ENCODE measurements at regions not wholly inside any gene's neighbourhood (a gene's known extent, or its start where the extent isn't known, plus 50 kb on each side); places are given as distances from the start of the nearest gene placed in this dataset.

DNA sequence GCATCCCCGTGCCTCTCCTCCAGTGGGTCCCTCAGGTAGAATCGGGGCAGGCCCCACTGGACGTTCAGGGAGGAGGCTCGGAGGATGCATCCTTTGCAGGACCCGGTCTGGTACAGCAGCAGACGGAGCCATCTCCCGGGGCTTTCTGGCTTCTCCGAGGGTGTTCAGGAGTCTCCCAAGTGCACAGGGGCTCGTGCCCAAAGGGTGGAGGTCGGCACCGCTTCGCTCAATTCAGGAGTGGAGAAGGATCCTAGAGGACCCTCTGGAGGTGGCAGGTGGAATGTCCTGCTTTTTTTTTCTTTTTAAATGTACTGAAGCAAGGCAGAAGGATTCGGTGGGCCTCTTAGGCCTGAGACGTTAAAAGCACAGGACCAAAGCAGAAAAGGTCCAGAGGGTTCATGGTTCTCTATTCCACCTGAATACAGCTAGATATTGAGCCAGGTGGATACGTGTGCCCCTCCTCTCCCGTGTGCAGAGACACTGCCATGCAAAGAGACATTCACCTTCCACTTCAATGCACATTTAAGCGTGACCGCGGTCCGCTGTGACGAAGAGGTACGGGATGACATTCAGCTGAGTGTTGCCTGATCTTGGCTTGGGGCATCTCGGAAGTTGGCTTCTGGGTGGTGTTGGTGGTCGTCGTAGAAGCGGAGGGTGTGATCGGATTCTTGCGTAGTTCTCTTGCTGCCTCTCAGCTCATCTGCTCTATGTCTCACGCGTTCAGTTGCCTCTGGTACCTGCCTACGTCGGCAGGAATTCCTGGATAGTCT lies 281.2 kb upstream of the AGTR2 start (continued):
- TF ChIP-seq, protein P1, sequence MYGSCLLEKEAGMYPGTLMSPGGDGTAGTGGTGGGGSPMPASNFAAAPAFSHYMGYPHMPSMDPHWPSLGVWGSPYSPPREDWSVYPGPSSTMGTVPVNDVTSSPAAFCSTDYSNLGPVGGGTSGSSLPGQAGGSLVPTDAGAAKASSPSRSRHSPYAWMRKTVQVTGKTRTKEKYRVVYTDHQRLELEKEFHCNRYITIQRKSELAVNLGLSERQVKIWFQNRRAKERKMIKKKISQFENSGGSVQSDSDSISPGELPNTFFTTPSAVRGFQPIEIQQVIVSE (CRISPR knock-in tag; IDR thresholded peaks at IDR 0.05; ENCODE audit: borderline replicate concordance): no peak
- TF ChIP-seq KAT7 (CRISPR knock-in tag; IDR thresholded peaks at IDR 0.05; ENCODE audit: borderline replicate concordance) (no peak), MXD4 (CRISPR knock-in tag; IDR thresholded peaks at IDR 0.05; ENCODE audit: borderline replicate concordance) (no peak), NFATC4 (CRISPR knock-in tag; IDR thresholded peaks at IDR 0.05) (no peak), TCF7 (CRISPR knock-in tag; IDR thresholded peaks at IDR 0.05; ENCODE audit: low read depth) (no peak), NR3C1 (CRISPR knock-in tag; conservative IDR thresholded peaks at IDR 0.05; ENCODE audit: low read depth) (no peak), JUN (CRISPR knock-in tag; IDR thresholded peaks at IDR 0.05) (no peak), NR2C2 (CRISPR knock-in tag; IDR thresholded peaks at IDR 0.05) (no peak)
- TF ChIP-seq, protein P2, sequence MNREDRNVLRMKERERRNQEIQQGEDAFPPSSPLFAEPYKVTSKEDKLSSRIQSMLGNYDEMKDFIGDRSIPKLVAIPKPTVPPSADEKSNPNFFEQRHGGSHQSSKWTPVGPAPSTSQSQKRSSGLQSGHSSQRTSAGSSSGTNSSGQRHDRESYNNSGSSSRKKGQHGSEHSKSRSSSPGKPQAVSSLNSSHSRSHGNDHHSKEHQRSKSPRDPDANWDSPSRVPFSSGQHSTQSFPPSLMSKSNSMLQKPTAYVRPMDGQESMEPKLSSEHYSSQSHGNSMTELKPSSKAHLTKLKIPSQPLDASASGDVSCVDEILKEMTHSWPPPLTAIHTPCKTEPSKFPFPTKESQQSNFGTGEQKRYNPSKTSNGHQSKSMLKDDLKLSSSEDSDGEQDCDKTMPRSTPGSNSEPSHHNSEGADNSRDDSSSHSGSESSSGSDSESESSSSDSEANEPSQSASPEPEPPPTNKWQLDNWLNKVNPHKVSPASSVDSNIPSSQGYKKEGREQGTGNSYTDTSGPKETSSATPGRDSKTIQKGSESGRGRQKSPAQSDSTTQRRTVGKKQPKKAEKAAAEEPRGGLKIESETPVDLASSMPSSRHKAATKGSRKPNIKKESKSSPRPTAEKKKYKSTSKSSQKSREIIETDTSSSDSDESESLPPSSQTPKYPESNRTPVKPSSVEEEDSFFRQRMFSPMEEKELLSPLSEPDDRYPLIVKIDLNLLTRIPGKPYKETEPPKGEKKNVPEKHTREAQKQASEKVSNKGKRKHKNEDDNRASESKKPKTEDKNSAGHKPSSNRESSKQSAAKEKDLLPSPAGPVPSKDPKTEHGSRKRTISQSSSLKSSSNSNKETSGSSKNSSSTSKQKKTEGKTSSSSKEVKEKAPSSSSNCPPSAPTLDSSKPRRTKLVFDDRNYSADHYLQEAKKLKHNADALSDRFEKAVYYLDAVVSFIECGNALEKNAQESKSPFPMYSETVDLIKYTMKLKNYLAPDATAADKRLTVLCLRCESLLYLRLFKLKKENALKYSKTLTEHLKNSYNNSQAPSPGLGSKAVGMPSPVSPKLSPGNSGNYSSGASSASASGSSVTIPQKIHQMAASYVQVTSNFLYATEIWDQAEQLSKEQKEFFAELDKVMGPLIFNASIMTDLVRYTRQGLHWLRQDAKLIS (CRISPR knock-in tag; IDR thresholded peaks at IDR 0.05; ENCODE audit: borderline replicate concordance): no peak

DNA sequence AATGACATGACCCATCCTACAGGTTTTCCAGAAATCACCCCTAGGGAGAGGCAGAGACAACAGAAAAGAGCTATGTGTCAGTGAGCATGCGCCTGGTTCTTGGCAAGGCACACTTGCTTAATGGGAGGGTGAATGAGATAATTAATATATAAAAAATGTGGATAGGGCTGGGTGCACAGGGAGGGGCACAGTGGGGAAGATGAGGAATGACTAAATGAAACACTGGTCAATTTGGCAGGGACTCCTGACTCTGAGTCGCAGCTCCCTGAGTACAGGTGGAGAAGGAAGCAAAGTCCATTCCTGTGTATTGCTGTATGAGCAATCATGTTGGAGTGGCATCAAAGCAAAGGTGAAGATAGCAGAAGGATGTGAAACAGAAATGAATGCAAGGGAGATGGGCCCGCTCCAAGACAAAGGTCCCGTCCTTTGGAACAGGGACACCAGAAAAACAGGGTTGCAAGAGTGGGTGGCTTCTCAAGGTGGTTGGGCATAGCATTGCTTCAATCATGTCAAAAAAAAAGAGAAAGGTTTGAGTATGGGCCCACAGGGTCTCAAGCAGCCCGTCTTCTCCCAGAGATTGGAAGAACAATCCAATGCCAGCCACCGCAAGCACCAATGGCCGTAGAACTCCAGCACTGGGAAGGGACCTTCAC lies 278.4 kb upstream of the AGTR2 start:
- Mint-ChIP-seq H3K4me1 (peaks cover 17% of the 10 kb centered on the region), H3K36me3 (peaks cover 15% of the 10 kb centered on the region), H3K27ac (peak overlapping the region; percentile 64; the same call in 1 of the 2 replicates), H3K9me3 (no peaks in the 10 kb centered on the region), H3K4me3 (no peak overlapping the region), H3K27me3 (ENCODE audit: low read depth) (no peaks in the 10 kb centered on the region)
- TF ChIP-seq NR3C1 (CRISPR knock-in tag; conservative IDR thresholded peaks at IDR 0.05; ENCODE audit: low read depth) (no peak), SOX15 (CRISPR knock-in tag; IDR thresholded peaks at IDR 0.05) (no peak), GABPB1 (CRISPR knock-in tag; IDR thresholded peaks at IDR 0.05) (no peak)
- TF ChIP-seq, protein P3, sequence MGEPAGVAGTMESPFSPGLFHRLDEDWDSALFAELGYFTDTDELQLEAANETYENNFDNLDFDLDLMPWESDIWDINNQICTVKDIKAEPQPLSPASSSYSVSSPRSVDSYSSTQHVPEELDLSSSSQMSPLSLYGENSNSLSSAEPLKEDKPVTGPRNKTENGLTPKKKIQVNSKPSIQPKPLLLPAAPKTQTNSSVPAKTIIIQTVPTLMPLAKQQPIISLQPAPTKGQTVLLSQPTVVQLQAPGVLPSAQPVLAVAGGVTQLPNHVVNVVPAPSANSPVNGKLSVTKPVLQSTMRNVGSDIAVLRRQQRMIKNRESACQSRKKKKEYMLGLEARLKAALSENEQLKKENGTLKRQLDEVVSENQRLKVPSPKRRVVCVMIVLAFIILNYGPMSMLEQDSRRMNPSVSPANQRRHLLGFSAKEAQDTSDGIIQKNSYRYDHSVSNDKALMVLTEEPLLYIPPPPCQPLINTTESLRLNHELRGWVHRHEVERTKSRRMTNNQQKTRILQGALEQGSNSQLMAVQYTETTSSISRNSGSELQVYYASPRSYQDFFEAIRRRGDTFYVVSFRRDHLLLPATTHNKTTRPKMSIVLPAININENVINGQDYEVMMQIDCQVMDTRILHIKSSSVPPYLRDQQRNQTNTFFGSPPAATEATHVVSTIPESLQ (CRISPR knock-in tag; IDR thresholded peaks at IDR 0.05): no peak
- ATAC-seq: no peak
- no peak for DNase-seq (ENCODE audit: low spot score)
- POLR2A ChIA-PET: no interaction called here
- CTCF ChIA-PET: interaction anchor here (0.6 kb wide), 1 partner anchor 547 kb away, joined by 3 read pairs; no protein-coding TSS in a partner anchor

DNA sequence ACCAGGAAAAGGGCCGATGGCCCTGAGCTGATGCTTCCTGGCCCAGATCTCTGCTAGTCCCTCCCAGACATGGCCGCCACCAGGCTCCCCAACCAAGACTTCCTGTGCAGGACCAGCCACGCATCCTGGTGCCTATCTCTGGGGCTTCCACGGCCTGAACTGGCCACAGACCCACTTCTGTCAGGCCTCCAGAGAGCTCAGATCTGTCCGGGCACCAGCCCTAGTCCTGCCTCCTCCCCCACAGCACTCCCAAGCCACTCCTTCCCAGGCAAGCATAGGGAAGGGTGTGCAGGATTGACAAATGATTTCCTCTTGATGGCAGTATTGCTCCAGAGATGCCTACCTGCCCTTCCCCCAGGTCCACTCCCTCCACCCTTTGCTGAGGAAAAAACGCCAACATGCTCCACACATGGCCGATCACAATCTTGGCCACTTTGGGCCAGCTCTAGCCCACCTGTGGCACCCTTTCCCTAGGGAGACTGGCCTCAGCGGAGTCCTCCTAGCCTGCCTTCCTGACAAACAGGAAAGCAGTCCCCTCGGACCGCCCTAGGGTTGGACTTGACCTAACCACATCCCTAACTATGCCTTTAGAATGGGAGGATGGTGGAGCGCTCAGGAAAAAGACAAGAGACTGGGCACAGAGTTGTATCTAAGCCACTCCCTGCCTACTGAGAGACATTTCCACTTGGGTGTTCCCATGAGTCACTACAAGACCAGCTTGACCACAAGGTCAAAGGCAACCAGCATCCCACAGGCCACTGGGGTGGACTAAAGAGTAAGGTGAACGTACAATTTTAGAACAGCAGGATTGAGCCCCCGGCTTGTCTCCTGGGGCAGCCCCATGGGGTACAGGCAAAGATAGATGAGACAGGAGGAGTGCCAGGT lies 277.5 kb upstream of the AGTR2 start:
- DNase-seq (ENCODE audit: low spot score) (peak; percentile 21), ATAC-seq (peak; percentile 82)
- H3K4me3 Mint-ChIP-seq: no peak overlapping the region

More for the DNA sequence above, 277.5 kb upstream of the AGTR2 start:
- peaks cover 17% of the 10 kb centered on the region for H3K4me1 Mint-ChIP-seq
- H3K27me3 Mint-ChIP-seq (ENCODE audit: low read depth): no peaks in the 10 kb centered on the region
- 0 out of 2 replicates have a peak overlapping the region, but pooled peaks have one; percentile 11 for H3K27ac Mint-ChIP-seq
- TF ChIP-seq, protein P4, sequence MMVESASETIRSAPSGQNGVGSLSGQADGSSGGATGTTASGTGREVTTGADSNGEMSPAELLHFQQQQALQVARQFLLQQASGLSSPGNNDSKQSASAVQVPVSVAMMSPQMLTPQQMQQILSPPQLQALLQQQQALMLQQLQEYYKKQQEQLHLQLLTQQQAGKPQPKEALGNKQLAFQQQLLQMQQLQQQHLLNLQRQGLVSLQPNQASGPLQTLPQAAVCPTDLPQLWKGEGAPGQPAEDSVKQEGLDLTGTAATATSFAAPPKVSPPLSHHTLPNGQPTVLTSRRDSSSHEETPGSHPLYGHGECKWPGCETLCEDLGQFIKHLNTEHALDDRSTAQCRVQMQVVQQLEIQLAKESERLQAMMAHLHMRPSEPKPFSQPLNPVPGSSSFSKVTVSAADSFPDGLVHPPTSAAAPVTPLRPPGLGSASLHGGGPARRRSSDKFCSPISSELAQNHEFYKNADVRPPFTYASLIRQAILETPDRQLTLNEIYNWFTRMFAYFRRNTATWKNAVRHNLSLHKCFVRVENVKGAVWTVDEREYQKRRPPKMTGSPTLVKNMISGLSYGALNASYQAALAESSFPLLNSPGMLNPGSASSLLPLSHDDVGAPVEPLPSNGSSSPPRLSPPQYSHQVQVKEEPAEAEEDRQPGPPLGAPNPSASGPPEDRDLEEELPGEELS (CRISPR knock-in tag; IDR thresholded peaks at IDR 0.05): no peak
- TF ChIP-seq RELA (CRISPR knock-in tag; IDR thresholded peaks at IDR 0.05; ENCODE audit: borderline replicate concordance): no peak
- no peaks in the 10 kb centered on the region for H3K9me3 Mint-ChIP-seq
- H3K36me3 Mint-ChIP-seq: peaks cover 23% of the 10 kb centered on the region
- POLR2A ChIA-PET: no interaction called here
- CTCF ChIA-PET: interaction anchor here (0.6 kb wide), 1 partner anchor 548 kb away, joined by 3 read pairs; no protein-coding TSS in a partner anchor

Data from WTC11 (cell line).